ENCODE measurements at regions not wholly inside any gene's neighbourhood (a gene's known extent, or its start where the extent isn't known, plus 50 kb on each side); places are given as distances from the start of the nearest gene placed in this dataset.

DNA sequence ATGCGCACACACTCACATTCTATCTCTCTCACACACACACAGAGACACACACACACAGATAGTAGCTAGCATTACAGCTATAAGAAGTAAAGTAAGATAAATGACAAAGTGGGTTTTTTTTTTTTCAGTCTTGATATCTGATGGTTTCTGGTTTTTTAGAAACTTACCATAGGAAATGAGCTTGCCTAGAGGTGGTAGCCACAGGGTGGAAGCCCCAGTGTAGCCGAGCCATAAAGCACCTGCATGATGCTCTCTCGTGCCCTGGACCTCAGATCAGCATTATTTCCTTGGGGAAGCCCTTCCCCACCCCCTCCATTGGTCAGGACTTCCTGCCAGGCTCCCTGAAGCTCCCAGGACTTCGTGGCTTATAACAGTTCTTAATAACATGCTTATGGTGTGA, 264.3 kb upstream of the C16orf82 start:
- TF ChIP-seq YY1 (IDR thresholded peaks at IDR 0.05; ENCODE audit: insufficient read depth, insufficient read length) (no peak), ZNF274 (IDR thresholded peaks at IDR 0.05; ENCODE audit: low read depth, low read length) (no peak), SUZ12 (IDR thresholded peaks at IDR 0.05; ENCODE audit: extremely low read depth, insufficient read depth, insufficient read length) (no peak)

All from NT2/D1 (cell line).